GM12872 (cell line): ENCODE measurements at regions not wholly inside any gene's neighbourhood (a gene's known extent, or its start where the extent isn't known, plus 50 kb on each side); places are given as distances from the start of the nearest gene placed in this dataset.

Experiments used
- TF ChIP-seq, protein P1 (sequence below): IDR thresholded peaks from 3 replicates; pipeline ENCODE4 v1.5.1; 2011; ENCODE audit warnings: low read depth, mild to moderate bottlenecking, low read length, moderate library complexity; ENCODE audit not compliant: insufficient read depth

- TF ChIP-seq, protein P1, sequence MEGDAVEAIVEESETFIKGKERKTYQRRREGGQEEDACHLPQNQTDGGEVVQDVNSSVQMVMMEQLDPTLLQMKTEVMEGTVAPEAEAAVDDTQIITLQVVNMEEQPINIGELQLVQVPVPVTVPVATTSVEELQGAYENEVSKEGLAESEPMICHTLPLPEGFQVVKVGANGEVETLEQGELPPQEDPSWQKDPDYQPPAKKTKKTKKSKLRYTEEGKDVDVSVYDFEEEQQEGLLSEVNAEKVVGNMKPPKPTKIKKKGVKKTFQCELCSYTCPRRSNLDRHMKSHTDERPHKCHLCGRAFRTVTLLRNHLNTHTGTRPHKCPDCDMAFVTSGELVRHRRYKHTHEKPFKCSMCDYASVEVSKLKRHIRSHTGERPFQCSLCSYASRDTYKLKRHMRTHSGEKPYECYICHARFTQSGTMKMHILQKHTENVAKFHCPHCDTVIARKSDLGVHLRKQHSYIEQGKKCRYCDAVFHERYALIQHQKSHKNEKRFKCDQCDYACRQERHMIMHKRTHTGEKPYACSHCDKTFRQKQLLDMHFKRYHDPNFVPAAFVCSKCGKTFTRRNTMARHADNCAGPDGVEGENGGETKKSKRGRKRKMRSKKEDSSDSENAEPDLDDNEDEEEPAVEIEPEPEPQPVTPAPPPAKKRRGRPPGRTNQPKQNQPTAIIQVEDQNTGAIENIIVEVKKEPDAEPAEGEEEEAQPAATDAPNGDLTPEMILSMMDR: no peak
Measured at GRCh38 chr4:157821814-157822213, 351.0 kb downstream of the GASK1B start.

DNA sequence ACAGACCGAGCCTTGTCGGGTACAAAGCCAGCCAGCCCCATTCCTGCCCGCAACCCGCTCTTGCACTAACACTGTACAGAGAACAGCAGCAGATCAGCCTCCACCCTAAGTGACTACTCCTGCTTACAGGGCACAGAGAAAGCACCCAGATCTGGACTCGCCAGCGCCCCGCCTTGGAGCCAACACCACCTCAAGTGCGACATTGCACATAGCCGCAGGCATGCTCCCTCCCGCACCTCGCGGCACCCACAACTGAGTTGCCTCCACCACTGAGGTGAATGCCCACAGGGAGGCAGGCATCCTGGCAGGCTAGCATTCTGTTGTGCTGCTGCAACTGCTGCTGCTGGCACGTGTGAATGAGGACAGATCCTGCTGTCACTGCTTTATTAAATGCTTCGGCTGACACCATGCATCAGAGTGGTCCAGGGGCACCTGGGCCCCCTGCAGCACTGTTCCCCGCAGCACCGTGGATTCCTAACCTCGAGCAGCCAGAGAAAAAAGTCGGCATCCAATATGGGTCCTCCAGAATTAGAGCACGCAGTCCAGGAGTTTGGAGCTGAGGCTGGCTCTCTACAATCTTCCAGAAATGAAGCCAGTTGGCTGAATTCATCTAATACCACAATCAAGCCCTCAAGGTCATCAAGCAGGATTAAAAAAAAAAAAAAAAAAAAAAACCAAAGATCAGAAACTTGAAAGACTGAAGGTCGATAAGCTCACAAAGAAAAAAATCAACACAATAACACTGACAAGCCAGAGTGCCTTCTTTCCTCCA, 352.9 kb downstream of the GASK1B start:
- TF ChIP-seq, protein P1: no peak

- TF ChIP-seq, protein P1: no peak
Measured at GRCh38 chr4:157818946-157819692, 353.7 kb downstream of the GASK1B start.

- TF ChIP-seq, protein P1: no peak
Measured at GRCh38 chr4:157810137-157810774, 362.6 kb downstream of the GASK1B start.

DNA sequence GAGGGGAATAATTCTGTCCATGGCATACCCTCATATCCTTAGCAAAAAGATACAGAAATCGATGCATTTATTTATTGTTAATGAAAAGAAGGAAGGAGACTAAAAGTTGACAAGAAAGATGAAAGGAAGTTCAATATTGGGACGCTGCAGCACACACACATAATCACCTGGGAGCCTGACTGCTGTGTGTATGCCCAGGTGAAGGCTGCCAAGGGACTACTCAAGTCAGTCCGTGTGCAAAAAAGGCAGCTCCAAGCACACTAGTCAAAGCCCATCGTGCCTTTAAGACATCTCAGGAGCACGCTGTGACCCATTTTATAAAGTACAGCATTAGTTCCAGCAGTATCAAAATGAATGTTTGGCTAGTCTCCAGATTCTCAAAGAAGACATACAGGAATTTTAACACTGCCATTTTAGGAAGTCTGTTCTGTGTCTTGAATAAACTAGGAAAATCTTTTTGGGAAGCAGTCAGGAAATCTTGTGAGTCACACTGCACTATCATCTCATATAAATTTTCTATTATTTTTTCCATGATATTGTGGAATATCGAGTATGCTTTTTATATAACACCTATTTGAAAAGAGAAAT, 363.9 kb downstream of the GASK1B start:
- TF ChIP-seq, protein P1: no peak

DNA sequence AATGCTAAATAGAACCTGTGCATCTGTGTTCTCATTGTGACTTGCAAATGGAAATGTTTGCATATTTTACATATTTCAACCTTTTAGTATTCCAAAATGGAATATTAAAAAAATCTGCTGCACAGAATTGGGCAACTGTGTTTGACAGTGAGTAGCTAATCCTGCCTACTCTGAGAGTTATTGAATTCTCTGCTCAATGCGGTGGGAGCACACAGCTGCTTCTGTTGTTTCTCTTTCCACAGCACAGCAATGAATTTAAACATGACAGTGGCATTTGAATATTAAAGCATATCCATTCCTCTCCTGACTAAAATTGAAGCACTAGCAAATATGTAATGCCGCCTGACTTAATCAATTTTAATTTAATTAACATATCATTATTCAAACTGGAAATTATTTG, 366.6 kb downstream of the GASK1B start:
- TF ChIP-seq, protein P1: no peak

DNA sequence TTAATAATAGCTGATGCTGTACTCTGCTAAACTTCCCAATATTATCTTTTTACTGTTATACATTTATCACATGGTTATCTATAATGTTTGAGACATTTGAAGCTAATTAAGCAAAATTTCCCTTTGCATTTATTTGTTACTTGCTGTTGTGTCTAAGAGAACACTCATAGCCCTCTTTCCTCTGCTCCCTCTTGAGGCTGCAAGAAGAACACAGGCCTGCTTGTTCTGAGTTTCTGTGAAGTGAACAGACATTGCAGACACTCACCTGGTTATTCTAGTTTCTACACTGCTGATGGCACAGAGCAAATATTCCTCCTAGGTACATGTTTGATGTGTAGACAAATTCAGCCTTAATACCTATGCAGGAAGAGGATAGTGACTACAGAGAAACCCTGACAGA, 367.8 kb downstream of the GASK1B start:
- TF ChIP-seq, protein P1: no peak
